ENCODE measurements at regions not wholly inside any gene's neighbourhood (a gene's known extent, or its start where the extent isn't known, plus 50 kb on each side); places are given as distances from the start of the nearest gene placed in this dataset.

GRCh38 chr18:69123421-69123820, 277.3 kb upstream of the DOK6 start:
- no peak overlapping the region for H3K27ac ChIP-seq (ENCODE audit: low read depth, low read length)
- DNase-seq (ENCODE audit: low read depth in 1 of 2, low spot score in 2 of 2): no peak
- no peaks in the 10 kb centered on the region for H3K27me3 ChIP-seq (replicated peaks in 1 of 4; ENCODE audit: control insufficient read depth in 3 of 4, extremely low read depth in 1 of 4, insufficient read depth in 3 of 4, low read length in 3 of 4)
- H3K4me2 ChIP-seq (ENCODE audit: insufficient read depth in 1 of 2, low read depth in 2 of 2, low read length in 2 of 2): no peak overlapping the region
- WGBS, 2 experiments (ENCODE audit: extremely low coverage in 1 of 2, insufficient coverage in 1 of 2, insufficient read length in 1 of 2, insufficient replicate concordance in 2 of 2, low coverage in 1 of 2, low lambda C conversion rate in 2 of 2, missing lambda C conversion rate in 1 of 2): 82% methylated on average over 1 of the region's 1 CpG; no CpG with 5 or more reads in 1 of the 2 experiments
- no peak overlapping the region for H2BK20ac ChIP-seq (ENCODE audit: low read length)
- no peak overlapping the region for H4K91ac ChIP-seq (replicated peaks; ENCODE audit: insufficient read length, low read length)
- no peak overlapping the region for H2BK120ac ChIP-seq (replicated peaks; ENCODE audit: low read depth, low read length)
- no peak overlapping the region for H2AK5ac ChIP-seq (ENCODE audit: low read depth, low read length)
- no peak overlapping the region for H3K4ac ChIP-seq (replicated peaks; ENCODE audit: insufficient read length, low read depth, low read length)
- no peak overlapping the region for H2BK15ac ChIP-seq (ENCODE audit: low read length)
- no peak overlapping the region for H3K4me3 ChIP-seq (ENCODE audit: extremely low read depth in 1 of 4, insufficient read depth in 2 of 4, low read depth in 3 of 4, low read length in 4 of 4)
- H2BK5ac ChIP-seq (ENCODE audit: low read depth, low read length): no peak overlapping the region
- no peak overlapping the region for H2BK12ac ChIP-seq (ENCODE audit: low read depth, low read length)
- CTCF ChIA-PET (ENCODE audit: partially characterized antibody): no interaction called here
- no peaks in the 10 kb centered on the region for H3K23me2 ChIP-seq (ENCODE audit: low read depth, low read length)
- H3K9me3 ChIP-seq (ENCODE audit: insufficient read depth in 2 of 2, low read depth in 1 of 2, low read length in 1 of 2): no peaks in the 10 kb centered on the region
- FAIRE-seq: no peak
- no peak overlapping the region for H3K14ac ChIP-seq (ENCODE audit: insufficient read length)
- no peaks in the 10 kb centered on the region for H3K79me1 ChIP-seq (ENCODE audit: low read depth, low read length)
- H4K5ac ChIP-seq (ENCODE audit: insufficient read length, low read depth, low read length): no peak overlapping the region
- no peak overlapping the region for H3K23ac ChIP-seq (ENCODE audit: insufficient read length)
- no peak overlapping the region for H3K56ac ChIP-seq (replicated peaks; ENCODE audit: insufficient read length, low read depth, low read length)
- no peaks in the 10 kb centered on the region for H3K79me2 ChIP-seq (ENCODE audit: control insufficient read depth in 1 of 2, insufficient read depth in 2 of 2, low read length in 2 of 2)
- POLR2A ChIA-PET (ENCODE audit: partially characterized antibody): no interaction called here
- no peak overlapping the region for H2AFZ ChIP-seq (ENCODE audit: low read length)
- H3K9ac ChIP-seq (replicated peaks in 1 of 4; ENCODE audit: extremely low read depth in 1 of 4, low read depth in 3 of 4, low read length in 3 of 4): no peak overlapping the region
- H4K8ac ChIP-seq (ENCODE audit: extremely low read depth, insufficient read depth, low read length): no peak overlapping the region
- H4K20me1 ChIP-seq (replicated peaks in 1 of 2; ENCODE audit: control insufficient read depth in 1 of 2, insufficient read depth in 2 of 2, low read length in 2 of 2): no peaks in the 10 kb centered on the region
- no peaks in the 10 kb centered on the region for H3K36me3 ChIP-seq (ENCODE audit: control insufficient read depth in 2 of 4, insufficient read depth in 4 of 4, low read length in 3 of 4)
- H3K4me1 ChIP-seq (replicated peaks in 1 of 4; ENCODE audit: control insufficient read depth in 3 of 4, insufficient read depth in 4 of 4, low read length in 3 of 4): no peaks in the 10 kb centered on the region
- no peak overlapping the region for H3K18ac ChIP-seq (ENCODE audit: extremely low read depth, low read length)
- TF ChIP-seq KDM1A (IDR thresholded peaks at IDR 0.05; ENCODE audit: borderline replicate concordance, low read length) (no peak), CHD1 (IDR thresholded peaks at IDR 0.05; ENCODE audit: low read depth, low read length) (no peak), SIRT6 (IDR thresholded peaks at IDR 0.05; ENCODE audit: low read length) (no peak), KDM4A (IDR thresholded peaks at IDR 0.05; ENCODE audit: low read depth, low read length, severe bottlenecking) (no peak), MAX (IDR thresholded peaks at IDR 0.05) (no peak), BCL11A (IDR thresholded peaks at IDR 0.05; ENCODE audit: low read depth in 2 of 2, low read length in 2 of 2) (no peak), ATF2 (IDR thresholded peaks at IDR 0.05; ENCODE audit: low read length) (no peak), GTF2F1 (IDR thresholded peaks at IDR 0.05; ENCODE audit: borderline replicate concordance, low read depth, low read length) (no peak), CTCF (IDR thresholded peaks at IDR 0.05; ENCODE audit: control extremely low read depth in 1 of 3, insufficient read depth in 1 of 3, low read depth in 1 of 3, low read length in 3 of 3) (no peak), JUN (IDR thresholded peaks at IDR 0.05; ENCODE audit: low read depth, low read length) (no peak), CBX8 (IDR thresholded peaks at IDR 0.05; ENCODE audit: borderline replicate concordance, low read depth, low read length) (no peak)

Measured in H1 (cell line).